ENCODE measurements at regions not wholly inside any gene's neighbourhood (a gene's known extent, or its start where the extent isn't known, plus 50 kb on each side); places are given as distances from the start of the nearest gene placed in this dataset.

DNA sequence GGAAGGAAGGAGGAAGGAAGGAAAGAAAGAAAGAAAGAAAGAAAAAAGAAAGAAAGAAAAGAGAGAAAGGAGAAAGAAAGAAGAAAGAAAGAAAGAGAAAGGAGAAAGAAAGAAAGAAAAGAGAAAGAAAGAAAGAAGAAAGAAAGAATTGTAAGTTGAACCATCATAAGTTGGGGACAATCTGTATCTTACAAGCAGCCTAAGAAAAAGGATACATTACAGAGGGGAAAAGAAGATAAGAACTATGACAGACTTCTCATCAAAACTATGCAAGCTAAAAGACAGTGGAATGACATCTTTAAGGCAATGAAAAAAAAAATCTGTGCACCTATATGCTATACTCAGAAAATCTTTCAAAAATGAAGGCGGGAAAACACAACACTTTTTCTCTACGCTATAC, 50.3 kb upstream of the SP4 start:
- TF ChIP-seq, protein P1, sequence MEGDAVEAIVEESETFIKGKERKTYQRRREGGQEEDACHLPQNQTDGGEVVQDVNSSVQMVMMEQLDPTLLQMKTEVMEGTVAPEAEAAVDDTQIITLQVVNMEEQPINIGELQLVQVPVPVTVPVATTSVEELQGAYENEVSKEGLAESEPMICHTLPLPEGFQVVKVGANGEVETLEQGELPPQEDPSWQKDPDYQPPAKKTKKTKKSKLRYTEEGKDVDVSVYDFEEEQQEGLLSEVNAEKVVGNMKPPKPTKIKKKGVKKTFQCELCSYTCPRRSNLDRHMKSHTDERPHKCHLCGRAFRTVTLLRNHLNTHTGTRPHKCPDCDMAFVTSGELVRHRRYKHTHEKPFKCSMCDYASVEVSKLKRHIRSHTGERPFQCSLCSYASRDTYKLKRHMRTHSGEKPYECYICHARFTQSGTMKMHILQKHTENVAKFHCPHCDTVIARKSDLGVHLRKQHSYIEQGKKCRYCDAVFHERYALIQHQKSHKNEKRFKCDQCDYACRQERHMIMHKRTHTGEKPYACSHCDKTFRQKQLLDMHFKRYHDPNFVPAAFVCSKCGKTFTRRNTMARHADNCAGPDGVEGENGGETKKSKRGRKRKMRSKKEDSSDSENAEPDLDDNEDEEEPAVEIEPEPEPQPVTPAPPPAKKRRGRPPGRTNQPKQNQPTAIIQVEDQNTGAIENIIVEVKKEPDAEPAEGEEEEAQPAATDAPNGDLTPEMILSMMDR (IDR thresholded peaks at IDR 0.05; ENCODE audit: borderline replicate concordance, extremely low read depth, low read length, poor library complexity, severe bottlenecking) = no peak
- no peak for TF ChIP-seq EZH2 (IDR thresholded peaks at IDR 0.05; ENCODE audit: borderline replicate concordance, low read depth, low read length, severe bottlenecking)

Data from DND-41 (cell line).